ENCODE measurements at regions not wholly inside any gene's neighbourhood (a gene's known extent, or its start where the extent isn't known, plus 50 kb on each side); places are given as distances from the start of the nearest gene placed in this dataset.

DNA sequence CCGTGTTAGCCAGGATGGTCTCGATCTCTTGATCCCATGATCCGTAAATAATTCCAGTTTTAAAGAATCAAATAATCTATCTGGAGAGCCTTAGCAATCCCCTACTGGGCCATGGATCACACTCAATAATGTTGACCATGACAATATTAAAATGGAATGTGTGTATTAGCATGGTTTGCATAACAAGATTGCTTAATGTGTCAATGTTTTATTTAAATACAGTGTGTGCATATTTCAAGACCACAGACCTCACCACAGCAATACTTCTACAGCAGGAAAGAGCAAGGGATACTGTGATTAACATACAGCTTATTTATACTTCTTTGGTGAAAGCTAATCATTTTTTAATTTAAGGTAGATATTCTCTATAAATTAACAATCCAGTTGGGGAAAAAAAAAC lies 470.4 kb downstream of the TFAP2B start:
- Histone ChIP-seq H2AFZ (ENCODE audit: control insufficient read depth, low read length) (no peak overlapping the region), H4K20me1 (ENCODE audit: control insufficient read depth, extremely low read depth, insufficient read depth, low read length) (no peaks in the 10 kb centered on the region), H3K9me3 (ENCODE audit: control insufficient read depth, low read depth, low read length) (no peaks in the 10 kb centered on the region), H3K36me3 (ENCODE audit: control insufficient read depth in 2 of 2, extremely low read depth in 1 of 2, insufficient read depth in 2 of 2, low read length in 2 of 2) (no peaks in the 10 kb centered on the region), H3K4me3 (ENCODE audit: control insufficient read depth in 2 of 3, extremely low read depth in 1 of 3, insufficient read depth in 2 of 3, low read depth in 1 of 3, low read length in 3 of 3) (no peak overlapping the region), H3K9ac (ENCODE audit: control insufficient read depth, extremely low read depth, insufficient read depth, low read length) (no peak overlapping the region), H3K27ac (ENCODE audit: control insufficient read depth, insufficient read depth, low read length) (no peak overlapping the region), H3K79me2 (ENCODE audit: control insufficient read depth, insufficient read depth, low read length) (no peaks in the 10 kb centered on the region), H3K4me2 (ENCODE audit: control insufficient read depth, extremely low read depth, insufficient read depth, low read depth, low read length) (no peak overlapping the region), H3K27me3 (ENCODE audit: control insufficient read depth, extremely low read depth, insufficient read depth, low read length) (no peaks in the 10 kb centered on the region), H3K9me1 (ENCODE audit: control insufficient read depth, extremely low read depth, insufficient read depth, low read length) (no peaks in the 10 kb centered on the region), H3K4me1 (ENCODE audit: control insufficient read depth, extremely low read depth, insufficient read depth, low read length) (peaks cover 11% of the 10 kb centered on the region)
- no peak for FAIRE-seq
- TF ChIP-seq, protein P1, sequence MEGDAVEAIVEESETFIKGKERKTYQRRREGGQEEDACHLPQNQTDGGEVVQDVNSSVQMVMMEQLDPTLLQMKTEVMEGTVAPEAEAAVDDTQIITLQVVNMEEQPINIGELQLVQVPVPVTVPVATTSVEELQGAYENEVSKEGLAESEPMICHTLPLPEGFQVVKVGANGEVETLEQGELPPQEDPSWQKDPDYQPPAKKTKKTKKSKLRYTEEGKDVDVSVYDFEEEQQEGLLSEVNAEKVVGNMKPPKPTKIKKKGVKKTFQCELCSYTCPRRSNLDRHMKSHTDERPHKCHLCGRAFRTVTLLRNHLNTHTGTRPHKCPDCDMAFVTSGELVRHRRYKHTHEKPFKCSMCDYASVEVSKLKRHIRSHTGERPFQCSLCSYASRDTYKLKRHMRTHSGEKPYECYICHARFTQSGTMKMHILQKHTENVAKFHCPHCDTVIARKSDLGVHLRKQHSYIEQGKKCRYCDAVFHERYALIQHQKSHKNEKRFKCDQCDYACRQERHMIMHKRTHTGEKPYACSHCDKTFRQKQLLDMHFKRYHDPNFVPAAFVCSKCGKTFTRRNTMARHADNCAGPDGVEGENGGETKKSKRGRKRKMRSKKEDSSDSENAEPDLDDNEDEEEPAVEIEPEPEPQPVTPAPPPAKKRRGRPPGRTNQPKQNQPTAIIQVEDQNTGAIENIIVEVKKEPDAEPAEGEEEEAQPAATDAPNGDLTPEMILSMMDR (optimal IDR thresholded peaks at IDR 0.05 in 1 of 3, IDR thresholded peaks at IDR 0.05 in 1 of 3, conservative IDR thresholded peaks at IDR 0.05 in 1 of 3; ENCODE audit: extremely low read depth in 1 of 3, insufficient read depth in 2 of 3, low read length in 3 of 3): no peak
- dilution Hi-C loops (cut with MboI; ENCODE audit: extremely low pct_ligation_motif_present, low sequenced_read_pairs): no loop called here
- no peak for DNase-seq (ENCODE audit: low read depth, low spot score)

DNA sequence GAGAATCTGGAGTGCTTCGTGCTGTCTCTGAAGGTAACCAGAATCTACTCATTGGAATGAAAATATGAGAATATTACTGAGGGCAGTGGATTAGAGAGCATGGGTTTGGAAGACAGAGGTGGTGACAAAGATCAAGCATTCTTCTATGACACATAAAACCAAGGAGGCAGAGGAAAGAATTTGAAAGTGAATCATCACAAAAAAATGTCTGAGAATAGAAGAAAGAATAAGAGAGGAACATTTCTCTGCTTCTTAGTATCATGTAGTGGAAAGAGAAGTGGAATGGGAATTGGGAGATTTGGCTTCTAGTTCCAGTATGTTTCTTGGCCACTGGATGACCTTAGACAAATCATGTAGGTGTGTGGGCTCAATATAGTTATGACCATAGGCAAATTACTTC lies 474.0 kb downstream of the TFAP2B start:
- Histone ChIP-seq H3K36me3 (ENCODE audit: control insufficient read depth in 2 of 2, extremely low read depth in 1 of 2, insufficient read depth in 2 of 2, low read length in 2 of 2) (no peaks in the 10 kb centered on the region), H4K20me1 (ENCODE audit: control insufficient read depth, extremely low read depth, insufficient read depth, low read length) (no peaks in the 10 kb centered on the region), H3K4me3 (ENCODE audit: control insufficient read depth in 2 of 3, extremely low read depth in 1 of 3, insufficient read depth in 2 of 3, low read depth in 1 of 3, low read length in 3 of 3) (no peak overlapping the region), H2AFZ (ENCODE audit: control insufficient read depth, low read length) (no peak overlapping the region), H3K9me3 (ENCODE audit: control insufficient read depth, low read depth, low read length) (no peaks in the 10 kb centered on the region), H3K4me1 (ENCODE audit: control insufficient read depth, extremely low read depth, insufficient read depth, low read length) (peaks cover 11% of the 10 kb centered on the region), H3K9ac (ENCODE audit: control insufficient read depth, extremely low read depth, insufficient read depth, low read length) (no peak overlapping the region), H3K4me2 (ENCODE audit: control insufficient read depth, extremely low read depth, insufficient read depth, low read depth, low read length) (peak overlapping the region; percentile 22), H3K9me1 (ENCODE audit: control insufficient read depth, extremely low read depth, insufficient read depth, low read length) (no peaks in the 10 kb centered on the region), H3K79me2 (ENCODE audit: control insufficient read depth, insufficient read depth, low read length) (no peaks in the 10 kb centered on the region), H3K27me3 (ENCODE audit: control insufficient read depth, extremely low read depth, insufficient read depth, low read length) (no peaks in the 10 kb centered on the region), H3K27ac (ENCODE audit: control insufficient read depth, insufficient read depth, low read length) (no peak overlapping the region)
- DNase-seq (ENCODE audit: low read depth, low spot score): no peak
- TF ChIP-seq, protein P1 (optimal IDR thresholded peaks at IDR 0.05 in 1 of 3, IDR thresholded peaks at IDR 0.05 in 1 of 3, conservative IDR thresholded peaks at IDR 0.05 in 1 of 3; ENCODE audit: extremely low read depth in 1 of 3, insufficient read depth in 2 of 3, low read length in 3 of 3): no peak
- TF ChIP-seq EZH2 (IDR thresholded peaks at IDR 0.05; ENCODE audit: low read length): no peak
- FAIRE-seq: peak; percentile 5
- dilution Hi-C loops (cut with MboI; ENCODE audit: extremely low pct_ligation_motif_present, low sequenced_read_pairs): no loop called here

All from keratinocyte (primary cell).